ENCODE measurements at regions not wholly inside any gene's neighbourhood (a gene's known extent, or its start where the extent isn't known, plus 50 kb on each side); places are given as distances from the start of the nearest gene placed in this dataset.
"Not testable (repeated sequence)": the region's sequence is repeated elsewhere in the genome, so short reads cannot be mapped to it uniquely, and the experiment has no call there.

- Mint-ChIP-seq H3K4me3 (no peak overlapping the region), H3K4me1 (ENCODE audit: low read depth) (no peaks in the 10 kb centered on the region), H3K27ac (no peak overlapping the region), H3K36me3 (ENCODE audit: low read depth) (no peaks in the 10 kb centered on the region), H3K9me3 (peaks cover 3% of the 10 kb centered on the region), H3K27me3 (no peaks in the 10 kb centered on the region)
- DNase-seq: no peak
- intact Hi-C loops (cut with DNase I, micrococcal nuclease): no loop called here
- no peak for ATAC-seq (ENCODE audit: poor library complexity)
- Histone ChIP-seq H3K9me3 (ENCODE audit: control insufficient read depth in 1 of 2, insufficient read depth in 1 of 2, low read length in 2 of 2) (no peaks in the 10 kb centered on the region), H3K4me1 (ENCODE audit: insufficient read depth, low read length) (no peaks in the 10 kb centered on the region), H3K4me3 (ENCODE audit: low read length) (no peak overlapping the region), H3K36me3 (ENCODE audit: insufficient read depth, low read length) (no peaks in the 10 kb centered on the region), H3K27me3 (ENCODE audit: control insufficient read depth in 1 of 2, insufficient read depth in 2 of 2, low read length in 2 of 2) (no peaks in the 10 kb centered on the region), H3K27ac (ENCODE audit: low read depth in 1 of 2, low read length in 2 of 2) (no peak overlapping the region)
- ChIA-PET POLR2A (no interaction called here), CTCF (interaction anchor here (1.0 kb wide), 1 partner anchor 13 kb away, joined by 3 read pairs; no protein-coding TSS in a partner anchor)
- no peak for TF ChIP-seq CTCF (IDR thresholded peaks at IDR 0.05)
Measured at GRCh38 chr16:51834794-51835193, 683.7 kb upstream of the SALL1 start.

GRCh38 chr16:51834133-51834532 is 683.1 kb upstream of the SALL1 start:
- no peak for DNase-seq
- Histone ChIP-seq H3K4me1 (ENCODE audit: insufficient read depth, low read length) (no peaks in the 10 kb centered on the region), H3K27me3 (ENCODE audit: control insufficient read depth in 1 of 2, insufficient read depth in 2 of 2, low read length in 2 of 2) (no peaks in the 10 kb centered on the region), H3K4me3 (ENCODE audit: low read length) (no peak overlapping the region), H3K9me3 (ENCODE audit: control insufficient read depth in 1 of 2, insufficient read depth in 1 of 2, low read length in 2 of 2) (no peaks in the 10 kb centered on the region), H3K27ac (ENCODE audit: low read depth in 1 of 2, low read length in 2 of 2) (no peak overlapping the region), H3K36me3 (ENCODE audit: insufficient read depth, low read length) (no peaks in the 10 kb centered on the region)
- H3K36me3 Mint-ChIP-seq (ENCODE audit: low read depth): no peaks in the 10 kb centered on the region
- no peak overlapping the region for H3K4me3 Mint-ChIP-seq
- intact Hi-C loops (cut with DNase I, micrococcal nuclease): no loop called here
- no peaks in the 10 kb centered on the region for H3K27me3 Mint-ChIP-seq
- H3K9me3 Mint-ChIP-seq: peaks cover 3% of the 10 kb centered on the region
- no peak for ATAC-seq (ENCODE audit: poor library complexity)
- H3K4me1 Mint-ChIP-seq (ENCODE audit: low read depth): no peaks in the 10 kb centered on the region
- ChIA-PET POLR2A (no interaction called here), CTCF (interaction anchor here (1.0 kb wide), 1 partner anchor 13 kb away, joined by 3 read pairs; no protein-coding TSS in a partner anchor)
- no peak overlapping the region for H3K27ac Mint-ChIP-seq
- TF ChIP-seq CTCF (IDR thresholded peaks at IDR 0.05): no peak

GRCh38 chr16:51831595-51832367 is 680.7 kb upstream of the SALL1 start:
- H3K27ac Mint-ChIP-seq: no peak overlapping the region
- DNase-seq (no peak), ATAC-seq (ENCODE audit: poor library complexity) (no peak)
- Histone ChIP-seq H3K4me3 (ENCODE audit: low read length) (no peak overlapping the region), H3K27ac (ENCODE audit: low read depth in 1 of 2, low read length in 2 of 2) (no peak overlapping the region), H3K36me3 (ENCODE audit: insufficient read depth, low read length) (no peaks in the 10 kb centered on the region), H3K9me3 (ENCODE audit: control insufficient read depth in 1 of 2, insufficient read depth in 1 of 2, low read length in 2 of 2) (no peaks in the 10 kb centered on the region), H3K4me1 (ENCODE audit: insufficient read depth, low read length) (no peaks in the 10 kb centered on the region), H3K27me3 (ENCODE audit: control insufficient read depth in 1 of 2, insufficient read depth in 2 of 2, low read length in 2 of 2) (no peaks in the 10 kb centered on the region)
- no peaks in the 10 kb centered on the region for H3K4me1 Mint-ChIP-seq (ENCODE audit: low read depth)
- intact Hi-C loops (cut with DNase I, micrococcal nuclease): no loop called here
- ChIA-PET CTCF (no interaction called here), POLR2A (no interaction called here)
- peaks cover 8% of the 10 kb centered on the region for H3K9me3 Mint-ChIP-seq
- H3K36me3 Mint-ChIP-seq (ENCODE audit: low read depth): no peaks in the 10 kb centered on the region
- no peak for TF ChIP-seq CTCF (IDR thresholded peaks at IDR 0.05)
- no peaks in the 10 kb centered on the region for H3K27me3 Mint-ChIP-seq
- no peak overlapping the region for H3K4me3 Mint-ChIP-seq

GRCh38 chr16:51831034-51831433 is 680.0 kb upstream of the SALL1 start:
- H3K9me3 ChIP-seq (ENCODE audit: control insufficient read depth in 1 of 2, insufficient read depth in 1 of 2, low read length in 2 of 2); H3K4me1 Mint-ChIP-seq (ENCODE audit: low read depth); H3K4me3 ChIP-seq (ENCODE audit: low read length); CTCF ChIA-PET; DNase-seq; POLR2A ChIA-PET; H3K4me1 ChIP-seq (ENCODE audit: insufficient read depth, low read length); H3K27ac Mint-ChIP-seq; H3K27ac ChIP-seq (ENCODE audit: low read depth in 1 of 2, low read length in 2 of 2); intact Hi-C loops (cut with DNase I, micrococcal nuclease); ATAC-seq (ENCODE audit: poor library complexity); H3K9me3 Mint-ChIP-seq; H3K27me3 ChIP-seq (ENCODE audit: control insufficient read depth in 1 of 2, insufficient read depth in 2 of 2, low read length in 2 of 2); H3K4me3 Mint-ChIP-seq; H3K36me3 ChIP-seq (ENCODE audit: insufficient read depth, low read length); H3K27me3 Mint-ChIP-seq; H3K36me3 Mint-ChIP-seq (ENCODE audit: low read depth): not testable (repeated sequence)
